Memory B cell (primary cell): ENCODE measurements at regions not wholly inside any gene's neighbourhood (a gene's known extent, or its start where the extent isn't known, plus 50 kb on each side); places are given as distances from the start of the nearest gene placed in this dataset.
"Not testable (repeated sequence)": the region's sequence is repeated elsewhere in the genome, so short reads cannot be mapped to it uniquely, and the experiment has no call there.

ENCODE experiments used
- ATAC-seq: fragments of 150-1000 bp; cut with Tn5 transposase; 2 replicates; pipeline ENCODE4 v1.10.0; 2021; ENCODE audit warnings: low read depth, mild to moderate bottlenecking, moderate library complexity
- DNase-seq, 2 donors: peaks; one replicate each; pipeline ENCODE4 v3.0.0; 2022; ENCODE audit warnings: low spot score in 2 of 2
- H3K27ac Mint-ChIP-seq: one replicate; pipeline ENCODE4 v1.8.0; 2022; ENCODE audit warnings: mild to moderate bottlenecking, moderate library complexity, mixed read lengths
- H3K27me3 Mint-ChIP-seq: one replicate; pipeline ENCODE4 v1.8.0; 2022; ENCODE audit warnings: mixed read lengths
- H3K36me3 Mint-ChIP-seq: one replicate; pipeline ENCODE4 v1.8.0; 2022; ENCODE audit warnings: mild to moderate bottlenecking, mixed read lengths
- H3K4me1 Mint-ChIP-seq: one replicate; pipeline ENCODE4 v1.8.0; 2022; ENCODE audit warnings: mixed read lengths
- H3K4me3 Mint-ChIP-seq: one replicate; pipeline ENCODE4 v1.8.0; 2022; ENCODE audit warnings: mild to moderate bottlenecking, moderate library complexity, mixed read lengths
- H3K9me3 Mint-ChIP-seq: one replicate; pipeline ENCODE4 v1.8.0; 2022; ENCODE audit warnings: mixed read lengths

DNA sequence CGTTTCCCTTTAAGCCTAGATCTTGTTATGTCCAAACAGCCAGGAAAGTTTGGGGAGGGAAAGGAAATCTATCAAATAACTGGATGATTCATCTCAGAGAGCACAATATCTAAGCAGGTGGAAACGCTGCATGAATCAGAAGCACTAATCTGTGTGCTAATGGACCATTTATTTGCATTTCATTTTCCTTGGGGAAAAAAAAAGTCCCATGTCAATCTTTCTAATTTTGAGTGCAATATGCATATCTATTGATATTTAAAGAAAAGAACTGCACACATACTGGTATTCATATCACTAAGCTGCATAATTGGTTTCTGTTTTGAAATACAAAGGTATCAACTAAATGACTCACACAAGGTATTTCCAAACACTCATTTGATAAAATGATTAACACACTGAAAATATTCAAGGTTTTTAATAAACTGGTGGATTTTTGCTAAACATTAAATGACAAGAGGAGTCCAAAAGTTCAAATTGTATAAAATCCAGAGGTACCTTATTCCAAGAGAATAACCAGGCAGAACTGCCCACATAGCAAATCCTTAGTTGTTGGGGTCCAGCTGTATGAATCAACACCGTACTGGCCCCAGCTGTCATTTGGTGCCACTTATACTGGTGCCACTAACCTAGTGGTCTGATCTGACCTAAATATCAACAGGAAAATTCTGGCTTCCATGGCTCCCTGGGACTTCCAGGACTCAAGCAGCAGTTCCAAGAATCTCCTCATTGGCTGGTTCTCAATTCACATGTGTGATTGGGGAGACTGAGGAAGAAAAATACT lies 122.2 kb upstream of the SP4 start:
- Mint-ChIP-seq H3K4me3 (no peak overlapping the region), H3K27ac (no peak overlapping the region)
- no peak for ATAC-seq

DNA sequence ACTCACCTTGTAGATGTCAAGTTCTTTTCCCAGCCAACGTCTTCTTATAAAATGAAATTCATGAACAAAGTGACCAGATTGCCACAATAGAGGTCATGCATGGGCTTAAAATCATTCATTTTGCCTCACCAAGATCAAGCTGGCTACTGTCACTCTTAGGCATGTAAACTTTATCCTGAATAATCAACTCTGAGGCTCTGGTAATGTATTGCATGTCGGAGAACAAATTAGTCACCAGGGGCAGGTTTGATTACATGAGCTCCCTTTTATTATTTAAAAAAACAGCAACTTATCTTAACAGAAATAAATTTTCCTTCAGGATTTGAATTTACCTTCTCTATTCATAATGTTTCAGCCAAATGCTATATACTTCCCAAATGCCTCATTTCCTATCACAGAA lies 112.9 kb upstream of the SP4 start:
- ATAC-seq (no peak), DNase-seq (no peak)
- Mint-ChIP-seq H3K4me3 (no peak overlapping the region), H3K27ac (no peak overlapping the region), H3K9me3 (peaks cover 9% of the 10 kb centered on the region), H3K36me3 (peaks cover 4% of the 10 kb centered on the region), H3K4me1 (peaks cover 2% of the 10 kb centered on the region), H3K27me3 (no peaks in the 10 kb centered on the region)

More for the DNA sequence above, 122.2 kb upstream of the SP4 start:
- peaks cover 6% of the 10 kb centered on the region for H3K9me3 Mint-ChIP-seq
- H3K4me1 Mint-ChIP-seq = no peaks in the 10 kb centered on the region
- DNase-seq = no peak
- no peaks in the 10 kb centered on the region for H3K27me3 Mint-ChIP-seq
- H3K36me3 Mint-ChIP-seq = peaks cover 5% of the 10 kb centered on the region

DNA sequence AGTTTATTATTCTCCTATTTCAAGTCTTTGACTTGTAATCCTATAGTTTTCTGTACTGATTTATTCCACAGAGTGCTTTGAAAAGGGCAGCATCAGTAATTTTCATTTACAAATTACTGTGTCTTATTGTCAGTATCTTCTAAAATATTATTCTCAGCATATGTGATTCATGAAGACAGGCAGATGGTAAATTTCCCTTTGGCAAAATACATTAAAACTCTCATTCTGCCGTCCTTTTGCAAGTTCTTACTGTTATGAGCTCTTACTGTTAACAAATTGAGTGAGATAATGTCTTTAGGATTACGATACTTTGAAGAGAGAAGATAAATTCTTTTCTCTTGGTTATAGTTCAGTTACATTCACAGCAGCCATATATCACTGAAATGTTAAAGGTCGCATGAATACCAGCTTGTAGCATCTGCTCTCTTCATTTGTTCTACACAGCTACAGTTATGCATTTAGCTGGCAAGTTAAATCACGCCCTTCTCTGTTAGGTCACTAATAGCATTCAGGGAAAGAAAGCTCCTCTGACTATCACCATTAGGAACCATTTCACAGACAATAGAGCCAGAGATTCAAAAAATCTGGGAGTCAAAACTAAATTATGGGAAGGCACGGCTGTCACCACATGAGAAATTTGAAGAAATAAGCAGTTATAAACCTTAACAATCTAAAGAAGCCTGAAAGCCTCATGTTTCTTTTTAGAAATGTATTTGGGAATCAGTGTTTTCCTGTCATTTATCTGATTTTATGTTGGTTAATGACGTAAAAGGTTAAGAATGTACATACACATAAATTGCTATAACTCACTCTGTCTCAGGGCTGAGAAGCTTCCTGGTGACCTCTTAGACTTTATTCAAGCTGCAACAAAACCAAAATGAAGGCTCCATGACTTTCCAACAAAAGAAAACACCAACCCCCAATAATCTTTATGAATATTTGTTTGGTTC lies 109.6 kb upstream of the SP4 start:
- no peaks in the 10 kb centered on the region for H3K27me3 Mint-ChIP-seq
- ATAC-seq (no peak), DNase-seq (no peak)
- H3K36me3 Mint-ChIP-seq = no peaks in the 10 kb centered on the region
- no peaks in the 10 kb centered on the region for H3K9me3 Mint-ChIP-seq
- no peak overlapping the region for H3K27ac Mint-ChIP-seq
- peaks cover 2% of the 10 kb centered on the region for H3K4me1 Mint-ChIP-seq
- H3K4me3 Mint-ChIP-seq = no peak overlapping the region

DNA sequence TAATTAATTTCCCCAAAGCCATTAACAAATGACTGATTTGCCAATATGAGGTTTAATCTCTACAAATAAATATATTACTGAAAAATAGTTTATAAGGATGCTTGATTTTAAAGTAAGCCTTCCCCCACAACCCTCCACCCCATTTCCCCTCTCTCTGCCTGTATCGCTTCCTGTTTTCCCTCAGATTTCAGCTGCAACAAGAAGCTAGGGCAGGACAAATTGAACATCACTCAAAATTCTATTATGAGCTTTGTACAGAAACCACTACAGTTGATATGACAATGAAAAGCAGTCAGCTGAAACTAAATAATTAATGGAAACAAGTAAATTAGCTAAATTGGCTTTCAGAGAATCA lies 109.0 kb upstream of the SP4 start:
- no peak for DNase-seq
- H3K4me3 Mint-ChIP-seq = no peak overlapping the region
- H3K27me3 Mint-ChIP-seq = no peaks in the 10 kb centered on the region
- H3K9me3 Mint-ChIP-seq = no peaks in the 10 kb centered on the region
- no peak for ATAC-seq
- H3K27ac Mint-ChIP-seq = no peak overlapping the region
- H3K36me3 Mint-ChIP-seq = no peaks in the 10 kb centered on the region
- H3K4me1 Mint-ChIP-seq = peaks cover 2% of the 10 kb centered on the region

GRCh38 chr7:21326241-21326640 lies 101.6 kb upstream of the SP4 start:
- Mint-ChIP-seq H3K9me3 (peaks cover 2% of the 10 kb centered on the region), H3K4me1 (no peaks in the 10 kb centered on the region), H3K27me3 (no peaks in the 10 kb centered on the region), H3K4me3 (no peak overlapping the region), H3K27ac (no peak overlapping the region), H3K36me3 (peaks cover 2% of the 10 kb centered on the region)
- ATAC-seq (no peak), DNase-seq (no peak)

- Mint-ChIP-seq H3K27ac (no peak overlapping the region), H3K27me3 (no peaks in the 10 kb centered on the region), H3K4me3 (no peak overlapping the region), H3K9me3 (peaks cover 2% of the 10 kb centered on the region), H3K36me3 (peaks cover 2% of the 10 kb centered on the region), H3K4me1 (no peaks in the 10 kb centered on the region)
- DNase-seq = no peak
- ATAC-seq = no peak
These were observed 101.0 kb upstream of the SP4 start for GRCh38 chr7:21326921-21327320.

- H3K9me3 Mint-ChIP-seq = peaks cover 3% of the 10 kb centered on the region
- ATAC-seq (no peak), DNase-seq (no peak)
- H3K4me1 Mint-ChIP-seq = no peaks in the 10 kb centered on the region
- no peak overlapping the region for H3K4me3 Mint-ChIP-seq
- peaks cover 2% of the 10 kb centered on the region for H3K36me3 Mint-ChIP-seq
- H3K27ac Mint-ChIP-seq = no peak overlapping the region
- H3K27me3 Mint-ChIP-seq = no peaks in the 10 kb centered on the region
These were observed 100.2 kb upstream of the SP4 start for GRCh38 chr7:21327422-21328409.

GRCh38 chr7:21330462-21331178 lies 97.3 kb upstream of the SP4 start:
- Mint-ChIP-seq H3K4me1 (peaks cover 3% of the 10 kb centered on the region), H3K9me3 (peaks cover 3% of the 10 kb centered on the region), H3K27me3 (no peaks in the 10 kb centered on the region), H3K27ac (no peak overlapping the region), H3K36me3 (peaks cover 2% of the 10 kb centered on the region), H3K4me3 (no peak overlapping the region)
- DNase-seq (no peak), ATAC-seq (no peak)

DNA sequence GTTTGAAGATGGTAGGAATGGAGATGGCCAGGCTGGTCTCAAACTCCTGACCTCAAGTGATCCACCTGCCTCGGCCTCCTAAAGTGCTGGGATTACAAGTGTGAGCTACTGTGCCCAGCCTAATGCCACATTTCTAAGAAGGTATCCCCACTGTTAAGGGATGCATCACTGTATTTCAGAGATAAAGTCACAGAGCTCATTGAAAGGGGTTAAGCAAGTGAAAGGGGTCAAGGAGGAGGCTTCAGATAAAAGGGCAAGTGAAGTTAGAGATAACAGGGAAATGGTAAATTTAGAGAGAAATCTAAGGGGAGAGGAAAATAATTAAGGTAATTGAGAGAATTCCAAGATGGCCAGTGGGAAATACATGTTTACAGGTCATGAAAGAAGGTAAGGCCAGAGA lies 93.0 kb upstream of the SP4 start:
- ATAC-seq (no peak), DNase-seq (no peak)
- Mint-ChIP-seq H3K4me3 (no peak overlapping the region), H3K27ac (no peak overlapping the region), H3K36me3 (no peaks in the 10 kb centered on the region), H3K4me1 (peaks cover 17% of the 10 kb centered on the region), H3K9me3 (peaks cover 4% of the 10 kb centered on the region), H3K27me3 (no peaks in the 10 kb centered on the region)

GRCh38 chr7:21336743-21337142 lies 91.1 kb upstream of the SP4 start:
- Mint-ChIP-seq H3K27ac (peak overlapping the region; percentile 1), H3K27me3 (no peaks in the 10 kb centered on the region), H3K9me3 (peaks cover 4% of the 10 kb centered on the region), H3K4me1 (peaks cover 17% of the 10 kb centered on the region), H3K4me3 (no peak overlapping the region), H3K36me3 (no peaks in the 10 kb centered on the region)
- DNase-seq (no peak), ATAC-seq (no peak)

DNA sequence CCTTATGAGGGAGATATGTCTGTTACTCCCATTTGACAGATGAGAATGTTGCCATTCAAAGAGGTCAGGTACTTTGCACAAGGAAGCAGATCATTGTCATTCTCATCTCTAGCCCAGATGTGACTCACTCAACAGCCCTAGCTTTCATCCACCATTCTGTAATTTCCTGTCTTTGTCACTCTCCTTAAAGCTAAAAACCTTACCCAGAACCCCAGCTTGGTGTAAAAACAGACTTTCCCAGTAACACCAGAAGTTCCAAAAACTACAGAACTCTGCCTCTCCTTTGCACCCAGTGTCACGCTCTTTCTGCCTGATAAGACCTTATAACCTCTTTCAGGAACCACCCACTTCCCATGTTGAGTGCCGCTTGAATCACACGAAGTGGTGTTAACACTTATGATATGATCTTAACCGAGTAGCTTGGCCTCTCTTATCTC lies 89.1 kb upstream of the SP4 start:
- Mint-ChIP-seq H3K27ac (peak overlapping the region; percentile 11), H3K9me3 (peaks cover 3% of the 10 kb centered on the region), H3K36me3 (no peaks in the 10 kb centered on the region), H3K4me3 (no peak overlapping the region), H3K4me1 (peaks cover 17% of the 10 kb centered on the region), H3K27me3 (no peaks in the 10 kb centered on the region)
- no peak for DNase-seq
- ATAC-seq = no peak

GRCh38 chr7:21344900-21345299 lies 83.0 kb upstream of the SP4 start:
- H3K9me3 Mint-ChIP-seq, H3K36me3 Mint-ChIP-seq, ATAC-seq, H3K27me3 Mint-ChIP-seq, H3K4me3 Mint-ChIP-seq, DNase-seq, H3K4me1 Mint-ChIP-seq, H3K27ac Mint-ChIP-seq: not testable (repeated sequence)

DNA sequence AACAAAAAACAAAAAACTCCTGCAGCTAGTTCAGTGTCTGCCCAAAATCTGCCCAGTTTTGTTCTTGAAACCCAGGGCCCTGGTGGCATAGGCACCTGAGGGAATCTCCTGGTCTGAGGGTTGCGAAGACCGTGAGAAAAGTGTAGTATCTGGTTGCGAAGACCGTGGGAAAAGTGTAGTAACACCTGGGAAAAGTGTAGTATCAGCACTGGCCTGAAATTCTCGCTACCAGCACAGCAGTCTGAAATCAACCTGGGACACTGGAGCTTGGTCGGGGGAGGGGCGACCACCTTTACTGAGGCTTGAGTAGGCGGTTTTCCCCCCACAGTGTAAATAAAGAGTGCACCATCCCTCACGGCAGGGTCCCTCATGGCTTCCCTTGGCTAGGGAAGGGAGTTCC lies 82.5 kb upstream of the SP4 start:
- Mint-ChIP-seq H3K27me3 (no peaks in the 10 kb centered on the region), H3K36me3 (no peaks in the 10 kb centered on the region), H3K9me3 (peaks cover 2% of the 10 kb centered on the region), H3K27ac (no peak overlapping the region), H3K4me3 (no peak overlapping the region), H3K4me1 (peaks cover 2% of the 10 kb centered on the region)
- DNase-seq (no peak), ATAC-seq (no peak)
